ENCODE measurements at regions not wholly inside any gene's neighbourhood (a gene's known extent, or its start where the extent isn't known, plus 50 kb on each side); places are given as distances from the start of the nearest gene placed in this dataset.
A peak's percentile ranks its signal among the peaks of the same experiment; 100 is the strongest.
"Not testable (repeated sequence)": the region's sequence is repeated elsewhere in the genome, so short reads cannot be mapped to it uniquely, and the experiment has no call there.

- 87 to 88% (median 87%) methylated on average over 12 of the region's 12 CpGs for WGBS, 3 donors
- H3K4me1 ChIP-seq; H3K36me3 ChIP-seq (ENCODE audit: insufficient read depth in 1 of 2, low read depth in 1 of 2); H3K9me3 ChIP-seq; H3K27ac ChIP-seq; intact Hi-C loops (cut with DNase I); DNase-seq; ATAC-seq; H3K4me3 ChIP-seq: not testable (repeated sequence)
- H3K27me3 ChIP-seq (ENCODE audit: insufficient read depth in 3 of 3, low read length in 2 of 3) = peaks cover 0 to 39% (median 6%) of the 10 kb centered on the region in 3 donors
Measured at GRCh38 chr1:2851918-2852317, 50.4 kb upstream of the TTC34 start.

GRCh38 chr1:2853711-2854110, 52.2 kb upstream of the TTC34 start:
- peaks cover 0 to 39% (median 7%) of the 10 kb centered on the region in 3 donors for H3K27me3 ChIP-seq (ENCODE audit: insufficient read depth in 3 of 3, low read length in 2 of 3)
- H3K4me1 ChIP-seq = no peaks in the 10 kb centered on the region
- no peaks in the 10 kb centered on the region for H3K9me3 ChIP-seq
- ATAC-seq (no peak), DNase-seq (peak; percentile 3 to 39)
- intact Hi-C loops (cut with DNase I) = no loop called here
- 69 to 75% (median 71%) methylated on average over 9 of the region's 9 CpGs for WGBS, 3 donors
- H3K36me3 ChIP-seq (ENCODE audit: insufficient read depth in 1 of 2, low read depth in 1 of 2) = no peaks in the 10 kb centered on the region
- no peak for TF ChIP-seq CTCF (IDR thresholded peaks at IDR 0.05)
- H3K4me3 ChIP-seq = no peak overlapping the region
- H3K27ac ChIP-seq = no peak overlapping the region

- no peaks in the 10 kb centered on the region for H3K9me3 ChIP-seq
- peak; percentile 7 to 29 for DNase-seq
- H3K36me3 ChIP-seq (ENCODE audit: insufficient read depth in 1 of 2, low read depth in 1 of 2) = no peaks in the 10 kb centered on the region
- H3K4me1 ChIP-seq = no peaks in the 10 kb centered on the region
- intact Hi-C loops (cut with DNase I) = no loop called here
- WGBS, 3 donors = 82 to 85% (median 83%) methylated on average over 13 of the region's 13 CpGs
- H3K4me3 ChIP-seq = no peak overlapping the region
- no peak overlapping the region for H3K27ac ChIP-seq
- ATAC-seq = no peak
- peaks cover 0 to 39% (median 7%) of the 10 kb centered on the region in 3 donors for H3K27me3 ChIP-seq (ENCODE audit: insufficient read depth in 3 of 3, low read length in 2 of 3)
- TF ChIP-seq CTCF (IDR thresholded peaks at IDR 0.05) = no peak
Measured at GRCh38 chr1:2854151-2854550, 52.7 kb upstream of the TTC34 start.

- no peak for TF ChIP-seq CTCF (IDR thresholded peaks at IDR 0.05)
- no peak overlapping the region for H3K4me3 ChIP-seq
- intact Hi-C loops (cut with DNase I) = no loop called here
- DNase-seq = peak in 1 of 2 donors; percentile 21
- H3K27me3 ChIP-seq (ENCODE audit: insufficient read depth in 3 of 3, low read length in 2 of 3) = peaks cover 0 to 39% (median 5%) of the 10 kb centered on the region in 3 donors
- no peaks in the 10 kb centered on the region for H3K36me3 ChIP-seq (ENCODE audit: insufficient read depth in 1 of 2, low read depth in 1 of 2)
- H3K9me3 ChIP-seq = no peaks in the 10 kb centered on the region
- no peak for ATAC-seq
- no peaks in the 10 kb centered on the region for H3K4me1 ChIP-seq
- WGBS, 3 donors = 72 to 80% (median 76%) methylated on average over 11 of the region's 11 CpGs
- H3K27ac ChIP-seq = no peak overlapping the region
Measured at GRCh38 chr1:2854611-2855010, 53.1 kb upstream of the TTC34 start.

GRCh38 chr1:2855206-2856065, 53.9 kb upstream of the TTC34 start:
- 40 to 44% (median 40%) methylated on average over 57 of the region's 57 CpGs for WGBS, 3 donors
- no peak for ATAC-seq
- peak in 1 of 2 donors; percentile 47 for DNase-seq
- intact Hi-C loops (cut with DNase I) = no loop called here
- Histone ChIP-seq H3K9me3 (no peaks in the 10 kb centered on the region), H3K27me3 (ENCODE audit: insufficient read depth in 3 of 3, low read length in 2 of 3) (peaks cover 0 to 39% (median 5%) of the 10 kb centered on the region in 3 donors), H3K36me3 (ENCODE audit: insufficient read depth in 1 of 2, low read depth in 1 of 2) (no peaks in the 10 kb centered on the region), H3K4me3 (no peak overlapping the region), H3K27ac (no peak overlapping the region), H3K4me1 (no peaks in the 10 kb centered on the region)
- TF ChIP-seq CTCF (IDR thresholded peaks at IDR 0.05) = no peak
